GM18909 (cell line): ENCODE measurements at regions not wholly inside any gene's neighbourhood (a gene's known extent, or its start where the extent isn't known, plus 50 kb on each side); places are given as distances from the start of the nearest gene placed in this dataset.
"Not testable (repeated sequence)": the region's sequence is repeated elsewhere in the genome, so short reads cannot be mapped to it uniquely, and the experiment has no call there.

Source experiments
- ATAC-seq: cut with Tn5 transposase; IDR thresholded peaks from one replicate; pipeline ENCODE4 v1.9.1; 2021; ENCODE audit warnings: mild to moderate bottlenecking; ENCODE audit not compliant: unreplicated experiment, poor library complexity

DNA sequence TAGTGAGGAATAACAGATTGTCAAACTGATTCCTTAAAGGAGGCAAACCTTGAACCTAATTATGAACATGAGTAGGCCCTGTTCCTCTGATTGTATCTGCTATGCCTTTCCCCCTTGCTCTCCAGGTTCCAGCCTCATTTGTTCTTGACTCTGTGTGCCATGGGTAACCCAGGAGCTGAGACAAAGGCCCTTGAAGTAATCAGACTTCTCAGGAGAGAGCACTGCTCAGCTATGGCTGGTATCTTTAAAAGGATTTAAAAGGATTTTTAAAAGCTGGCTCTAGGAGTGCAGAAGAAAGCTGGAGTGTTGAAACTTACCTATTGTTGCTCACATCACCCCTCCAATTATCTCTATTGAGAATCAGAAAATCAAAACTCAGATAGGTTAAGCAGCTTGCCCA, 1565.5 kb upstream of the AGA start:
- no peak for ATAC-seq

DNA sequence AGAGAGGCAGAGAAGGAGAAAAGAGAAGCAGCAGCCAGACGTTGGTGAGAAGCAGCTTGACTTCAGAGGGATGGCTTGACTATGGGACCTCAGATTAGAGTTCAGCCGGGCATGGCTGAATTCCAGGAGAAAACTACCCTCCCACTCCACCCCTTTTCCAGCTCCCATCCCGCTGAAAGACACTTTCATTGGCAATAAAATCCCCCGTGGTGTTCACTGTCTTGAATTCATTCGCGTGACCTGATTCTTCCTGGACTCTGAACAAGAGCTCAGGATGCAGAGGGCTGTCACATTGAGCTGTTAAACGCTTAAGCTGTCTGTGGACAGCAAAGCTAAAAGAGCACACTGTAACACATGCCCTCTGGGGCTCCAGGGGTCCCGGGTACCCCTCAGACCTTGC, 1575.3 kb upstream of the AGA start:
- ATAC-seq: no peak

DNA sequence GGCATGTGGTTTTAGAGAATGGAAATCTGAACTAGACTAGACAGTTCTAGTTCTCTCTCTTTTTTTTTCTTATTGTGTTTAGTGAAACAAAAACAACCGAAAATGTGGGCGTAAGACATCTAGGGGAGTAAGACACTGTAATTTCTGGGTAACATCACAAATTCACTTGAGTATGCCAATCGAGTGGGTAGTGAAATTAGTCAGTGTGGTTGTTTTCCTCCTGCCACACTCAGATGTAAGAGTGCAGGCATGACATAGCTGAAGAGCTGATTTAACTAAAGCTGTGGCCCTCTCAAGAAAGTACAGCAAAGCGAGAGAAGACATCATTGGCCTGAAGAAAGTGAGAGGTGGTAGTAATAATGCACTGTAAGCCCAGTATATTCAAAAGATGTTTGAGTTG, 1585.3 kb upstream of the AGA start:
- ATAC-seq: no peak

GRCh38 chr4:179028321-179028720, 1586.1 kb upstream of the AGA start:
- no peak for ATAC-seq

GRCh38 chr4:179029683-179030082, 1587.4 kb upstream of the AGA start:
- no peak for ATAC-seq

DNA sequence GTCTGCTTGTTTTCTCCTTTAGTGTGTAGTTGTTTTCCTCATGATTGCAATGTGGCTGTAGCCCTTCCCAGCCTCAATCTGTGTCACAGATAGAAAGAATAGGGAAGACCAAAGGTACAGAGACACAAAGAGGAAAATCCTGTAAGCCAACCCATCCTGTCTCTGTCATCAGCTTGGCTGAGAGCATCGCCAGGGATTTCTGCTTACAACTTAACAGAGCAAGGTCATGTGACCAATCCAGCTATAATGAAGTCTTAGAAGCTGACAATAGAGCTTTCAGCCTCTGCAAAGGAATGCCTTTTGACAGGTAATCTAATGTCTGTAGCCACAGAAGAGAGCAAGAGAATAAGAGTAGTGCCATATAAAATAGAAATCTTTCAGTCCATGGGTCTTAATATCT, 1598.0 kb upstream of the AGA start:
- ATAC-seq: no peak

- no peak for ATAC-seq
Measured at GRCh38 chr4:179048839-179049453, 1606.7 kb upstream of the AGA start.

DNA sequence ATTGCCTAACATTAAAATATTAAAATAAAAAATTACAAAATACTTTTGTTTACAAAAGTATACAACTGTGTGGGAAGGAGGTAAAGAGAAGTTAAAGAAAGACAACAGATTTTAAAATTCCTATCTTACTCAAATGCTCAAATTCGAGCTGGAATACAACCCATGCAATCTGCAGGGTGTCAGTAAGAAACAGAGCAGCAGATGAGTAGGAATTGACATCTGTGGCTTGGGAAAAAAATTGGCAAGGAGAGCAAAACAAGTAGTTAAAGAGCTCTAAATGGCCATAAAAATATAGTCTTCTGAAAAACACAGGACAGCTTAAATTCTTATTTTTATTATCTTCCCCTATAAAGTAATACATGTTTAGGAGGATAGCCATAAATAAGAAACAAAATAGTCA, 1609.0 kb upstream of the AGA start:
- ATAC-seq: no peak

DNA sequence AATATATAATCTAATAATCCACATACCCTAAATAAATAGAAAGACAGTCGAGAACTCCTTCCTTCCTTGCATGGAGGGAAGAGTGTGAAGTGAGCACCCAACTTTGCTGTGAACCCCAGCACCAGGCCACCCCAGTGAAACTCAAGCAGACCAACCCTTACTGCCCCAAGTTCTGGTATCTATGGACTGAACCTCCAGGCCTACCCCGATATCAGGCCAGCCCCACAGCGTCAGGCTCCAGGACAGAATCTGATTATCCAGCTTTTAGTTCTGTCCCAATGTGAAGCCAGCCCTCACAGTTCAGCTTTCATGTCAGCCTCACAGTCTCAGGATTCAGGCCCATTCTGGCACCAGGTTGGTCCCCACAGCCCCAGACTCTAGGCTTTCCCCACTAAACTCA, 1617.2 kb upstream of the AGA start:
- ATAC-seq: no peak

DNA sequence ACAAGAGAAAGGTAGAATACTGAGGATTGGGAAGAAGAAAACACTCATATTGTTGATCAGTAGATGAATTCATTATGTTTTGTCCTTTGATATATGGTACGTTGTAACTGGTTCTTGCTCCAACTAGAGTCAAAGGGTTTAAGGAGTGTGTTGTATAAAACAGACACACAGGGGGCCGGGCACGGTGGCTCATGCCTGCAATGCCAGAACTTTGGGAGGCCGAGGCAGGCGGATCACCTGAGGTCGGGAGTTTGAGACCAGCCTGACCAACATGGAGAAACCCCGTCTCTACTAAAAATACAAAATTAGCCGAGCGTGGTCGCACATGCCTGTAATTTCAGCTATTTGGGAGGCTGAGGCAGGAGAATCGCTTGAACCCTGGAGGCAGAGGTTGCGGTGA, 1624.0 kb upstream of the AGA start:
- ATAC-seq: not testable (repeated sequence)

DNA sequence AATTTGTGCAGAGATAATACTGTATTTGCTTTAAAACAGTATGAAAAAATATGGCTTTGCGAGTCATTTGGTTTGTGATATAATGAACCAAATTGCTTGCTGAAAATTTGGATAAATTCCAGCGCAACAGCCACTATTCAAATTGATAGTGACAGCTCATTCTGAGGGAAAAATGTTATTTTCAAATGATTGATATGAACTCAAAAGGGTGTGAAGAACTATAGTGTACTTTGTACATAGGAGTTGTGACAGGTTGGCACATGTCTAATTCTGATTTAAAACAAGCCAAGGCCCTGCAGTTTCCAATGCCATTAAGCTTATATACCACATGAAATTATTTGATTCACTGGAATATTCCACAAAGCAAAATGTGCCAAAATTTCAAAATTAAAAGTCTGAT, 1628.9 kb upstream of the AGA start:
- no peak for ATAC-seq

DNA sequence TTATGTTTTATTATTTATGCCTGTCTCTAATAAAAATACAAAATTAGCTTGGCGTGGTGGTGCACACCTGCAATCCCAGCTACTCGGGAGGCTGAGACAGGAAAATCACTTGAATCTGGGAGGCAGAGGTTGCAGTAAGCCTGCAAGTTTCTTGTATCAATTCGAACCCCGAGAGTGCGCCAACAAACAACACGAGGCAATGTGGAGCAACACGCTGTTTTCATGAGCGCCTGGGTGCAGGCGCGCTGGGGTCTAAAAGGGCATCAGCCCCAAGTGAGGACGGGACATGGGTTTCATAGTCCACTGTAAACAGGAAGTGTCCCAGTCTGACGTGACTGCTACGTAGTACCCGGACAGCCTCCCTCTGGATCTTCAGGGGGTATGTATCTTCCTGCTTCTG, 1634.6 kb upstream of the AGA start:
- ATAC-seq: no peak

- ATAC-seq: no peak
Measured at GRCh38 chr4:179095585-179096221, 1653.5 kb upstream of the AGA start.

GRCh38 chr4:179097741-179098140, 1655.5 kb upstream of the AGA start:
- no peak for ATAC-seq

DNA sequence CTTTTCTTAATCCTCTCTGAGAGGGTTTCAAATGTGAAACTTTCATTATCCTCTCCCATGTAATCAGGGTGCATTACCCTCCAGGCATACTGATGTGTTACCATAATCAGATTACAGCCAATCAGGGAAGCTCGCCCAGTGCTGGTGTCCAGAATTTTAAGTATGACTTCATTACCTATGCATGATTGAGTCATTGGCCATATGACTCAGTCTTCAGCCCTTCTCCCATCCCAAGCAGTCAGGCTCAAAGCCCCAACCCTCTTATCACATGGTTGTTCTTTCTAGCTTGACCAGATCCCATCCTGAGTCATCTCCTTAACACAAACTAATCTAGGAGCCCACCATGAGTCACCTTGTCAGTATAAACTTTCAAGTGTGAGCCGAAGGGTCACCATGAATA, 1668.1 kb upstream of the AGA start:
- ATAC-seq: no peak

DNA sequence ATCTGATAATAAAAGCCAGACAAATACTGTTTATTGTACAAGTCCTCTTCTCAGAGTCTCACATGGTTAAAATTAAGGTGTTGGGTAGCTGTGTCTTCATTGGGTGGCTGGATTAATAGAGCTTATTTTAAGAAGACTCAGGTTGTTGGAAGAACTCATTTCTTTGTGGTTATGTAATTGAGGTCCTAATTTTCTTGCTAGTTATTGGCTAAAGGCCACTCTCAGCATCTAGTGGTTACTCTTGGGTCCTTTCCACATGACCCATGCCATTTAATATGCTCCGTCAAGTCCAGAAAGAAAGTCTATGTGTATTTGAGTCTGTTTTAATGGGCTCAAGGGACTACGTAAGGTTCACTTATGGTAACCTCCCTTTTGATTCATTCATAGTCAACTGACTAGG, 1668.6 kb upstream of the AGA start:
- no peak for ATAC-seq

- no peak for ATAC-seq
Measured at GRCh38 chr4:179112441-179113170, 1670.4 kb upstream of the AGA start.

GRCh38 chr4:179114615-179115014, 1672.4 kb upstream of the AGA start:
- no peak for ATAC-seq

GRCh38 chr4:179116011-179116410, 1673.8 kb upstream of the AGA start:
- ATAC-seq: no peak

DNA sequence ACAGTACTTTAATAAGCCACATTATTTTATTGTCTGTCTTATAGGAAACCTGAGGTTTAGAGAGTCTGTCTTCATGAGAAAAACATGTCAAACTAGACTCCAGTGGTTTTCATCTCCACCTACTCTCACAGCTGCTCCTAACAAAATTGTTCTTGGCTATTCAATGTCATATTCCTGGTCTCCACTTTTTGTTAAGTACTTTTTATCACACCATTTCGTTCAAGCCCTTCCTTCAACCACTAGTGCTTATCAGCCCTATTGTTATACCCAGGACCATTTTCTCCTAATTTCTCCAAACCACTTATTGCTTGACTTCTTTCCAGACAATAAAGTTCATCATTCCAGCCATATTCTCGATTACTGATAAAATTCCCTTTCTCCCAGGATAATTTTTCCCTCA, 1674.3 kb upstream of the AGA start:
- no peak for ATAC-seq

DNA sequence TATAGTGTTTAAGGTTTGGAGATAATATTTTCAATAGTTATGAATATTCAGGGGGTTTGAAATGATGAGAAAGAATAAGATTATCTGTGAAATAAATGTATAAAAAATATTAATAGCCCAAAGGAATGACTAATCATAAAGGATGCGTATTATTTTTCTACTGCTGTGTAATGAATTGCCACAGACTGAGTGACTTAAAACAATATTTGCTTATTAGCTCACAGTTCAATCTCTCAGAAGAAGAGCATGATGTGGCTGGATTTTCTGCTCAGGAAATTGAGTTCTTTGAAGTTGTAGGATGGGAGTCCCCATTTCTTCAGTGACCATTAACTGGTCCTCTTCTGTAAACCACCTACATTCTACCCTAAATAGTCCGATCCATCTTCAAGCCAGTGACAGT, 1680.8 kb upstream of the AGA start:
- ATAC-seq: no peak

DNA sequence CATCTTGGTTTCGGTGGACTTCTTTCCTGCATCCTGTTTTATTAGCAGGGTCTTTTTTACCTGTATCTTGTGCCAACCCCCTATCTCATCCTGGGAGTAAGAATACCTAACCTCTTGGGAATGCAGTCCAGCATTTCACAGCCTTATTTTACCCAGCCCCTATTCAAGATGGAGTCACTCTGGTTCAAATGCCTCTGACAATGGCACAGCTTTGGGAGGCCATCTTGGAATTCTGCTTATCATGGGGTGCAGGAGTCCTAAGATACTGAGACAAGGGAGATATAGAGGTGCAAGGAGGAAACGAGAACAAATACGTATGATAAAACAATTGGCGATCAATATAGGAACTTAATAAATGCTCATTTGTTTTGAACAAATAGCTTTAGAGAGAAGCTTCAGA, 1682.2 kb upstream of the AGA start:
- no peak for ATAC-seq
